NB4 (cell line): ENCODE measurements at regions not wholly inside any gene's neighbourhood (a gene's known extent, or its start where the extent isn't known, plus 50 kb on each side); places are given as distances from the start of the nearest gene placed in this dataset.

Experiments
- POLR2A ChIP-seq: IDR thresholded peaks from 2 replicates; pipeline ENCODE4 v1.6.1; 2011; ENCODE audit warnings: mild to moderate bottlenecking; ENCODE audit not compliant: insufficient read length; ENCODE audit errors: extremely low read depth
- TF ChIP-seq, protein P1 (sequence below): IDR thresholded peaks from one replicate; pipeline ENCODE4 v1.5.1; 2012; ENCODE audit warnings: low read depth, low read length
- TF ChIP-seq, protein P2 (sequence below): IDR thresholded peaks from 2 replicates; pipeline ENCODE4 v1.6.1; 2011; ENCODE audit warnings: low read depth, low read length

DNA sequence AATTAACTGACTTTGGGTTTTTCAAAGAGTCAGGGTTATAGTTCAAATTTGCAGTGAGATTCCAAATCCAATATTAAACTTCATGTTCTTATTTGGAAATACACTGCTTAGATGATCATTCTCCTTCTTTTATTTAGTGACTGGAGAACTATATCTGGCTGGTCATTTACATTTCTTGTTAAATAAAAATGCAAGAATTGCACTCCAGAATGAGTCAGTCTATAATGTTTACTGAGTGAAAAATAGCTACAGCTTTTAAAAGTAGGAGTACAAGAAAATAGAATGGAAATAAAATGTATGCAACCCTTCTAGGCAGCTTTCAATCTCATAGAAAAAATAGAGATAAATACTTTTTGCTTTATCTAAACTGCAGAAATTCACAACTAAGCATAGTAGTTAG lies 54.5 kb upstream of the CD2AP start:
- TF ChIP-seq, protein P1, sequence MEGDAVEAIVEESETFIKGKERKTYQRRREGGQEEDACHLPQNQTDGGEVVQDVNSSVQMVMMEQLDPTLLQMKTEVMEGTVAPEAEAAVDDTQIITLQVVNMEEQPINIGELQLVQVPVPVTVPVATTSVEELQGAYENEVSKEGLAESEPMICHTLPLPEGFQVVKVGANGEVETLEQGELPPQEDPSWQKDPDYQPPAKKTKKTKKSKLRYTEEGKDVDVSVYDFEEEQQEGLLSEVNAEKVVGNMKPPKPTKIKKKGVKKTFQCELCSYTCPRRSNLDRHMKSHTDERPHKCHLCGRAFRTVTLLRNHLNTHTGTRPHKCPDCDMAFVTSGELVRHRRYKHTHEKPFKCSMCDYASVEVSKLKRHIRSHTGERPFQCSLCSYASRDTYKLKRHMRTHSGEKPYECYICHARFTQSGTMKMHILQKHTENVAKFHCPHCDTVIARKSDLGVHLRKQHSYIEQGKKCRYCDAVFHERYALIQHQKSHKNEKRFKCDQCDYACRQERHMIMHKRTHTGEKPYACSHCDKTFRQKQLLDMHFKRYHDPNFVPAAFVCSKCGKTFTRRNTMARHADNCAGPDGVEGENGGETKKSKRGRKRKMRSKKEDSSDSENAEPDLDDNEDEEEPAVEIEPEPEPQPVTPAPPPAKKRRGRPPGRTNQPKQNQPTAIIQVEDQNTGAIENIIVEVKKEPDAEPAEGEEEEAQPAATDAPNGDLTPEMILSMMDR, result no peak
- TF ChIP-seq POLR2A, result no peak
- TF ChIP-seq, protein P2, sequence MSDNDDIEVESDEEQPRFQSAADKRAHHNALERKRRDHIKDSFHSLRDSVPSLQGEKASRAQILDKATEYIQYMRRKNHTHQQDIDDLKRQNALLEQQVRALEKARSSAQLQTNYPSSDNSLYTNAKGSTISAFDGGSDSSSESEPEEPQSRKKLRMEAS, result no peak
